ENCODE measurements at regions not wholly inside any gene's neighbourhood (a gene's known extent, or its start where the extent isn't known, plus 50 kb on each side); places are given as distances from the start of the nearest gene placed in this dataset.

DNA sequence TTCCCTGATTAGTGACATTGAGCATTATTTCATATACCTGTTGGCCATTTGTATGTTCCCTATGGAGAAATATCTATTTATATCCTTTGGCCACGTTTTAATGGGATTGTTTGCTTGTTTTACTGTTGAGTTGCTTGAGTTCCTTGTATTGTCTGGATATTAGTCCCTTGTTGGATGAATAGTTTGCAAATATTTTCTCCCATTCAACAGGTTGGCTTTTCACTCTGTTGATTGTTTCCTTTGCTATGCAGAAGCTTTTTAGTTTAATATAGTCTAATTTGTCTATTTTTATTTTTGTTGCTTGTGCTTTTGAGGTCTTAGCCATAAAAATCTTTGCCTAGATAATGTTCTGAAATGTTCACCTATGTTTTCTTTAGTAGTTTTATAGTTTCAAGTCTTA, 60.2 kb upstream of the HUWE1 start:
- DNase-seq (ENCODE audit: low read depth): no peak
- no peak overlapping the region for H3K4me3 ChIP-seq (ENCODE audit: low read depth, low read length)
- TF ChIP-seq, protein P1, sequence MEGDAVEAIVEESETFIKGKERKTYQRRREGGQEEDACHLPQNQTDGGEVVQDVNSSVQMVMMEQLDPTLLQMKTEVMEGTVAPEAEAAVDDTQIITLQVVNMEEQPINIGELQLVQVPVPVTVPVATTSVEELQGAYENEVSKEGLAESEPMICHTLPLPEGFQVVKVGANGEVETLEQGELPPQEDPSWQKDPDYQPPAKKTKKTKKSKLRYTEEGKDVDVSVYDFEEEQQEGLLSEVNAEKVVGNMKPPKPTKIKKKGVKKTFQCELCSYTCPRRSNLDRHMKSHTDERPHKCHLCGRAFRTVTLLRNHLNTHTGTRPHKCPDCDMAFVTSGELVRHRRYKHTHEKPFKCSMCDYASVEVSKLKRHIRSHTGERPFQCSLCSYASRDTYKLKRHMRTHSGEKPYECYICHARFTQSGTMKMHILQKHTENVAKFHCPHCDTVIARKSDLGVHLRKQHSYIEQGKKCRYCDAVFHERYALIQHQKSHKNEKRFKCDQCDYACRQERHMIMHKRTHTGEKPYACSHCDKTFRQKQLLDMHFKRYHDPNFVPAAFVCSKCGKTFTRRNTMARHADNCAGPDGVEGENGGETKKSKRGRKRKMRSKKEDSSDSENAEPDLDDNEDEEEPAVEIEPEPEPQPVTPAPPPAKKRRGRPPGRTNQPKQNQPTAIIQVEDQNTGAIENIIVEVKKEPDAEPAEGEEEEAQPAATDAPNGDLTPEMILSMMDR (conservative IDR thresholded peaks at IDR 0.05; ENCODE audit: low read depth, low read length): no peak

DNA sequence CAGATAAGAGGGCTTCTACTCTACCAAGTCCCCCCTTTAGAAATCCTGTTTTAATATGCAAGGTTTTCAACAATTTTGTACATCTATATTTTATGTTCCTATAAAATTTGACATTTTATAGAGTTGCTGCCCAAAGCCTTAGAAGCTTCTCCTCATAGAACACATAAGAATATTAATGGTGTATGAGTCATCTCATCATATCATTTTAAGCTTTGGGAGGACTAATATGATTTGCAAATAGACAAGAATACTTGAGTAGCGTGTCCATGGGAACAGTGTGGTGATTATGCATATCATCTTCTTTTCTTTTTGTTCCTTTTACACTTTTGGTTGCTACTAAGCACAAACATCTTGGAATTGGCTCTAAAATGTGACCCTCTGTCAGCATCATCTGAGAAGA, 56.7 kb upstream of the HUWE1 start:
- DNase-seq (ENCODE audit: low read depth): no peak
- TF ChIP-seq, protein P1 (conservative IDR thresholded peaks at IDR 0.05; ENCODE audit: low read depth, low read length): no peak
- no peak overlapping the region for H3K4me3 ChIP-seq (ENCODE audit: low read depth, low read length)

DNA sequence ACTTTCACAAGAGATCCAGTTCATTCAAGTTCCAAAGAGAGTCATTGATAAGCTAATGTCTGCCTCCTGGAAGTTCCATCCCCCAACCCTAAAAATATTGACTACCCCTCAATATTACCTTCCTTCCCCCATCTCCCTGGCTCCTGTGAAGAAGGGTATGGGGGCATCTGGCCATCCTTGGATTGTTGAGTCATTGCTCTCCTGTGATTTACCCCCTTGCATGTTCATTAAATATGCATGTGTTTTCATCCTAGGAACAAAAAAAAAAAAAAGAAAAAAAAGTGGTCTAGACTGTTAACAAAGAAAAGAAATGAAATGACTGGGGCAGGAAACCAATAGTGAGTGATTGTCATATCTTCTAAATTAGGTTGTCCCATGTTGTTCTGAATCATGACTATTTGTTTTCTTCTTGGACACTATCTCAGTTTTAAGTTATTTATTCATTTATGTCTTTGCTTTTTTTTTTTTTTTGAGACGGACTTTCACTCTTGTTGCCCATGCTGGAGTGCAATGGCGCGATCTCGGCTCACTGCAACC, 51.9 kb upstream of the HUWE1 start:
- H3K4me3 ChIP-seq (ENCODE audit: low read depth, low read length): no peak overlapping the region
- TF ChIP-seq, protein P1 (conservative IDR thresholded peaks at IDR 0.05; ENCODE audit: low read depth, low read length): no peak
- no peak for DNase-seq (ENCODE audit: low read depth)
